SW 1271 (cell line): ENCODE measurements at regions not wholly inside any gene's neighbourhood (a gene's known extent, or its start where the extent isn't known, plus 50 kb on each side); places are given as distances from the start of the nearest gene placed in this dataset.
"Not testable (repeated sequence)": the region's sequence is repeated elsewhere in the genome, so short reads cannot be mapped to it uniquely, and the experiment has no call there.

Source experiments
- DNase-seq, 2 experiments: peaks; one replicate each; lab custom pipeline; 2025; lab: John Stamatoyannopoulos, UW

DNA sequence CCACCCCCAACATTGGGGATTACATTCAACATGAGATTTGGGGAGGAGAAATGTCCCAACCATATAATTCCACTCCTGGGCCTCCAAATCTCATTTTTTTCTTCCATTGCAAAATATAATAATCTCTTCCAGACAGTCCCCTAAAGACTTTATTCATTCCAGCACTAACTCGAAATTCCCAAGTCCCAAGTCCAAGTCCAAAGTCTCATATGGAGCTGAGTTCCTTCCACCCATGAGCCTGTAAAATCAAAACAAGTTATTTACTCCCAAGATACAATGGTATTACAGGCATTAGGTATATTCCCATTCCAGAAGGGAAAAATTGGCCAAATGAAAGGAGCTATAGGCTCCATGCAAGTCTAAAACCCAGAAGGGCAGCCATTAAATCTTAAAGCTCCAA lies 56.7 kb downstream of the P2RY1 start:
- DNase-seq, result no peak

DNA sequence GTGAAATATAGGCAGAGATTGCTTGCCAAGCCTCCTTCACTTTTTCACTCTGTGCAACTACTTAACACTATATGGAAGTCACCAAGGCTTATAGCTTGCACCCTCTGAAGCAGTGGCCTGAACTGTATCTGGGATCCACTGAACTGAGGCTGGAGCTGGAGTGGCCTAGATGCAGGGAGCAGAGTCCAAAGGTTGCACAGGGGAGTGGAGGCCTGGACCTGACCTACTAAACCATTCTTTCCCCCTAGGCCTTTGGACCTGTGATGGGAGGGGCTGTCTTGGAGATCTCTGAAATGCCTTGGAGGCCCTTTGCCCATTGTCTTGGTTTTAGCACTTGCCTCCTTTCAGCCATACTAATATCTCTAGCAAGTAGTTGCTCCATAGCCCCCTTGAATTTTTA lies 57.5 kb downstream of the P2RY1 start:
- no peak for DNase-seq

DNA sequence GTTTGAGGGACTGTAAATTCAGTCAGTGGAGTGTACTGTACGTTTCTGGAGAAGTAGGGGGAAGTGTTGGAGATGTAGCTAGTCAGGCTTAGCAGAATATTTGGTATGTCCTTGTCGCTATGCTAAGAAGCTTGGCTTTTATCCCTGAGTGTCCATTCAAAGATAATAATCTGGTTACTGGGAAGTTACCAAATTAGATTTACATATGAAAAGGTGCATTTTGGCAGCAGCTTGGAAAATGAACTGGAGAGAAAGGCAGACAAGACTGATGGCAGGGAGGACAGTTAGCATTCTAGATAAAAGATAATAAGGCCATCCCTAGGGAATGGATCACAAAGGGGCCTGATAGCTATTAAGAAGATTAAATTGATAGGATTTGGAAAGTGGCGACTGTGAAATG lies 58.7 kb downstream of the P2RY1 start:
- DNase-seq, result no peak

- no peak for DNase-seq
Observed at GRCh38 chr3:152899306-152899705, 64.4 kb downstream of the P2RY1 start.

DNA sequence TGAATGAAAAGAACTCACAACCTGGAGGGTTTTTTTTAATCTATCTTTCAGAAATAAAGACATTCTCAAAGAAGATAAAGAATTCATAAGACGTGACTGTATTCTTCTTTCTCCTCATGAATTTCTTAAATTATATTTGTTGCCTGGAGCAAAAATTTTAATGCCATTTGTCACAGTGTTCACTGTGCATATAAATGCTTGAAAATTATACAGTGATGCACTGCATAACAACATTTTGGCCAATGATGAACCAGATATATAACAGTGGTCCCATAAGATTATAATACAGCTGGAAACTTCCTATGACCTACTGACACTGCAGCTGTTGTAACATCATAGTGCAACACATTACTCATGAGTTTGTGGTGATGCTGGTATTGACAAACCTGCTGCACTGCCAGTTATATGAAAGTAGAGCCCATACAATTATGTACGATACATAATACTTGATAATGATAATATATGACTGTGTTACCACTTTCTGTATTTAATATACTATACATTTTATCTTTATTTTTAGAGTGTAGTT lies 67.3 kb downstream of the P2RY1 start:
- DNase-seq, result no peak

DNA sequence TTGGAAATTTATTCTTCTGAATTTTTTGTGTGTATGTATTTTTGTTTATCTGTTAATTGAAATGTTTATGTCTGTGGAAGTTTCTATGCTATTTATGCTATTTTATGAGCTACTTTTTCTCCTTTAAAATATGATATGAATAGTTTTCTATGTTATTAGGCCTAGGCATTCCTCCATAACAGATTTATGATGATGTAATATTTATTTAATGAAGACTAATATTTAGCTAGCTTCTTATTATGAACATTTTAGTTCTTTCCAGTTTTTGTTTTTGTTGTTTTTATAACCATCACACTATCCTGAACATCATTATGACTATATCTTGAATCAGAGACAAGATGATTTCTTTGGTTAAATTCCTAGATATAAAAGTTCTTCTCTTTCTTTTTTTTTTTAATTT lies 70.7 kb downstream of the P2RY1 start:
- DNase-seq, result no peak

DNA sequence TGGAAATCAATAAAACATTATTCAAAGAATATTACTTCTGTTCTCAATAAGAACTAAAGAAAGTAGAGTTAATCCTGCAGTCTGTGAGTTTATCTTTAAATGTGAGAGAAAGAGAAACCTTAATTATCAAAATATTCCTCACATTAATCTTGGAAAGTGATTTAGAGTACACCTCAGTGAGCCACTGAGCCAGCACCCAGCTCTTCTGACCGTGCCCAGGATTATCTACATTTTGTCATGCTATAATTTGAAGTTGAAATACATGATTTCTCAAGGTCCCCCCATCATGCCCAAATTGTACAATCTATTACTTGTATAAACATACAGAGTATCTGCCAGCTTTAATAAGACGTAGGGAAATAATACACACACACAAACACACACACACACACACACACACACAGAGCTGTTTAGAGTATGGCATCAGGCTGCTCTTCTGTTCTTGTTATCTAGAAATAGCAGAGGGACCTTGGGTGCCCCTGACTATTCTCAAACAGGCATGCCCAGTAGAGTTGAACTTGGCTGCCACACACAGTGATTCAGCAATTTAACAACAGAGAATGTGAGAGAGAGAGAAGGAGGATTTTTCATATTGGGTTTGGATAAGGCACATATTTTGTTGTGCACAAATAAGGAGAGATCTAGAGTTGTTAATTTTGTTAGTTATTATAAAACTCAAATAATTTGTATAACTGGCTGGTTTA lies 74.4 kb downstream of the P2RY1 start:
- no peak for DNase-seq

GRCh38 chr3:152910211-152910610 lies 75.3 kb downstream of the P2RY1 start:
- no peak for DNase-seq

GRCh38 chr3:152910966-152911365 lies 76.0 kb downstream of the P2RY1 start:
- no peak for DNase-seq

DNA sequence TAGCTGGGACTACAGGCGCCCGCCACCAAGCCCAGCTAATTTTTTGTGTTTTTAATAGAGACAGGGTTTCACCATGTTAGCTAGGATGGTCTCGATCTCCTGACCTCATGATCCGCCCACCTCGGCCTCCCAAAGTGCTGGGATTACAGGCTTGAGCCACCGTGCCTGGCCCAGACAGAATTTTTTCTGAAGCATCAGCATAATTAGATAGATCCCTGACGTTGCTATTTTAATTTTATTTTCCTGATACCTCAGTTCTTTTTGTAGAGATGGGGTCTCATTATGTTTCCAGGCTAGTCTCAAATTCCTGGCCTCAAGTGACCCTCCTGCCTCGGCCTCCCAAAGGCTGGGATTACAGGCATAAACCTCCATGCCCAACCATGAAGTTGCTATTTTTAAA lies 79.8 kb downstream of the P2RY1 start:
- not testable (repeated sequence) for DNase-seq

DNA sequence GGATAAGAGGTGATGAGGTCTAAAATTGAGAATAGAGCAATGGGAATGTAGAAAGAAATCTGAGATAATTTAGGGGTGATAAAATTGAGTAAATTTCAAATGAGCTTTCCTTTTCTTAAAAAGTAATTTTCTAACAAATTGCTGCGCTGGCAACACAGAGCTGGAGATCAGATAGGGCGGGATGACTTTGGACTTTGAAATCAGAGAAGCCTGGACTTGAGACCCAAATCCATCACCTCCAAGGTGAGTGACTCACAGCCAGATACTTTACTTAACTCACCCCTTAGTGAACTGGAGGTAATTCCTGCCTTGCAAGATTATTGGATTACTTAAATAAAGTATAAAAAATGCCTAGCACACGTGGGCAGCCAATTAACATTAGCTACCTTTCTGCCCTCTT lies 80.8 kb downstream of the P2RY1 start:
- DNase-seq, result no peak

GRCh38 chr3:152916753-152917279 lies 81.9 kb downstream of the P2RY1 start:
- no peak for DNase-seq

DNA sequence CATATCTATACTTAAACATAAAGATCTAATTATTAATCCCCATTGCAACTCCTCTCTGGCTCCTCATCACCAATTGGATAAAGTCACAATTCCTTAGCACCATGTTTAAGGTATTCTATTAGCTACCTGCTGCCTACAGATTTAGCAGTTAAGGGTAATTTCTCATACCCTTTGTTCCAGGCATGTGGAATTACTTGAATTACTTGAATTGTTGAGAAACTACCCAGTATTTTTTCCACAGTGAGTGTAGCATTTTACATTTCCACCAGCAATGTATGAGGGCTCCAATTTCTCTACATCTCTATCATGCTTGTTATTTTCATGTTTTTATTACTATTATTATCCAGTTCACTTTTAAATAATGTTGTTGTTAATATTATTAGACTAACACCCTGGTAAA lies 86.4 kb downstream of the P2RY1 start:
- no peak for DNase-seq

GRCh38 chr3:152922554-152922953 lies 87.6 kb downstream of the P2RY1 start:
- DNase-seq, result no peak

- DNase-seq, result no peak
Observed at GRCh38 chr3:152927131-152927530, 92.2 kb downstream of the P2RY1 start.

DNA sequence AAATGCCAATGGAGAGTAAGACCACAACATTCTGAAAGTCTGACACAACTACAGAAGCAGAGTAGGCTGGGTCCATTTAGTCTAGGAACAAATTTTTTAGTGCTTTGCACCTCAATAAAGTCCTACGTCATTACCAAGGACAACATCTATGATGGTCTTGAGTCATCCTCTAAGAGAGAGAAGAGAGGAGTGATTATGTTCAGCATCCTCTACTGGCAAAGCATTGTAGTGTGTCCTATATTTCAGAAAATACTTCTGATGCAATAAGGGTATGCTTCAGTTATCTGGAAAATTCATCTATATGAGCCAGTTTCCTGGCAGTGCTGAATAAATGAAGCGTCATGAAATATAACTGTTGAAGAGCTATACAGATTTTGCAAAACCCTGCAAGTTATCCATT lies 95.6 kb downstream of the P2RY1 start:
- DNase-seq, result no peak

DNA sequence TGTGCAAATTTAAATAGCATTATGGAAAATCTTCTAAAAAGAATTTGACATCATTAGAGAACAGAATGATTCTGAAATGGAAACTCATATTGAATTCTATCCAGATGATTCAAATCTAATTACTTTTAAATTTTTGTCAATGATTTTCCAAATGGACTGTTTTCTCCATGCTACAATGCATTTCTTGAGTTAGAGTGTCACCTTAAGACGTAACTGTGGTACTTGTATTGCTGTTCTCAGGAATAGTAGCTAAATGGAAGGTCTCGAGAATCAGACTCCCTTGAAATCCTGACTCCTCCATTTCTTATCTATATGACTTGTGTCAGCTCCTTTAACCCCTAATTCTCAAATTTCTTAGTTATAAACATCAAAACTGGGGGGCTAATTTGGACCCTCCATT lies 102.3 kb downstream of the P2RY1 start:
- no peak for DNase-seq

GRCh38 chr3:152938974-152939636 lies 104.2 kb downstream of the P2RY1 start:
- DNase-seq, result no peak

DNA sequence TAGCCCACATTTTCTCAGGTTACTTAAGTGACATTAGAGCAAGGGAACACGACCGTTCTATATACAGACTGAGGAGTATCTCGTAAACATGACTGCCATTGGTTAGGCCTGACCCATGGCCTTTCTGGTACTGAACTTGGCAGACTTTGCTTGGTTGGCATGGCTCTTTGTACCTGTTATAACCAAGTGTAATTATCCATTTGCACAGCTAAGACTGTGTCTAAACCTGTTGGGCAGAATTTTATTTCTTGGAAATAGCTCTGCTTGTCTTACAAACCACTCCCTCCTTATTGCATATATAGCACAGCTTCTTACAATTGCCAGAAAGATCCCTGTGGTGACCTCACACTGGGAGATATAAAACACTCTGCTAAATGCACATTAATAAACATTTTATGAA lies 106.9 kb downstream of the P2RY1 start:
- no peak for DNase-seq

DNA sequence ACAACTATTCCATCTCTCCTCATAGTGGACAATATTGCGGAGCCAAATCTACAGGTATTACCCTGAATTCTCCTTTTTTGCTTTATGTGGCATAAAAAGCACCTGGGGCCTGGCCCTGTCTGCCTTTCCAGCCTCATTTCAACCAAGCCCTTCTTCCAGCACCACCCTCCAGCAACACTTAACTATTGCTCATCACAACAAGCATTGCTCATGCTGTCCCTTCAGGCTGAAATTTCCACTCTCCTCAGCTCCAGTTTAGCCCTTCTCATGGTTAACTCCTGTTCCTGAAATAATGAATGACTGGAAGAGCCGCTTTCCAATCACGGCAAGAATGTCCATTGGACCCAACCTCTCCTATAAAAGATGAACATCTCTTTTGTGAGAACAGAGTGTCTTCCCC lies 107.4 kb downstream of the P2RY1 start:
- no peak for DNase-seq

- no peak for DNase-seq
Observed at GRCh38 chr3:152943645-152944044, 108.7 kb downstream of the P2RY1 start.

- DNase-seq, result no peak
Observed at GRCh38 chr3:152944671-152945070, 109.7 kb downstream of the P2RY1 start.

DNA sequence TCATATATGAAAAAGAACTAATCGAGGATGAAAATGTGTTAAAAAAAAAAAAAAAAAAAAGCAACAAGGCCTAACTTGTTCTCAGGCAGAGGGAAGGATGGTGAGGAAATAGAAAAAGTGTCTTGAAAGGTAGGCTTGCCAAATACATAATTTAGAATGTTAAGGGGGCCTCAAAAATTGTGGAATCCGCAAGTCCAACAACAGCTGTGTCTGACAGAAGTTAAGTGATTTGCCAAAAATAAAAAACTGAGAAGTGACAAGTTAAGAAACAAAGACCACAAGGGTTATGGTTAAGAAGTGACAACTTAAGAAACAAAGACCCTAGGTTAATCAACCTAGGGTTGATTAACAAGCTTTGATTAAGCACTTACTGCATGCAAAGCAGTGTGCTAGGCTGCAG lies 110.6 kb downstream of the P2RY1 start:
- DNase-seq, result no peak

DNA sequence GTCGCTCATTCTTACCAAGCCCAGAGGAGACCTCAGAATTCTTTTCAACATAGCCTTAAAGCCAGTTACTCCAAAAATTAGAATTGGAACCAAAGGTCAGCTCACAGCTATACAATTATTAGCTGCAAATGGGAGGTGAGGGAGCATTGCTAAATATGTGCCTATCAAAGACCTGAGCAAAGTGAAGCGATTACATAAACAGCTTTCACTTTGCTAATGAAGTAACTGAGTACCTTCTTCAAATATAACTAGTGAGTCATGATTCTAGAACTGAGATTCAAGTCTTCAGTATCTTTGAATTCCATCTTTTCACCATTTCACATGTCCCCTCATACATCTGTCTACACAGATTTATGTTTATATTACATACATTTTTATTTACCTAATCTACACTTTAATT lies 122.6 kb downstream of the P2RY1 start:
- no peak for DNase-seq
